ENCODE measurements at regions not wholly inside any gene's neighbourhood (a gene's known extent, or its start where the extent isn't known, plus 50 kb on each side); places are given as distances from the start of the nearest gene placed in this dataset.
"Not testable (repeated sequence)": the region's sequence is repeated elsewhere in the genome, so short reads cannot be mapped to it uniquely, and the experiment has no call there.

DNA sequence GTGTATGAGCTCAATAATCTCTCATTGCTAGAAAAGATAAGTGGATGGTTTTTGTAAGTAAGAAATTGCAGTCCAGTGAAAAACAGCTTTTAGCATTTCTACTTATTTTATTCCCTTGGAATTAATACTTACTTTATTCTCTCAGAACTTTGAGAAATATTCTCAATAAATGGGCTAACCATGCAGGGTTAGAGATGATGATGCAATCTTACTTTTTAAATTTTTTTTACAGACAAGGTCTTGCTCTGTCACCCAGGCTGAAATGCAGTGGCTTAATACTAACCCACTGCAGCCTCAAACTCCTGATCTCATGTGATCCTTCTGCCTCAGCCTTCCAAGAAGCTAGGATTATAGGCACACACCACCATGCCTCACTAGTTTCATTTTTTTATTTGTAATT lies 440.8 kb upstream of the ZP4 start:
- no peak for ATAC-seq
- TF ChIP-seq CTCF (IDR thresholded peaks at IDR 0.05), result no peak
- intact Hi-C loops (cut with DNase I), result no loop called here

DNA sequence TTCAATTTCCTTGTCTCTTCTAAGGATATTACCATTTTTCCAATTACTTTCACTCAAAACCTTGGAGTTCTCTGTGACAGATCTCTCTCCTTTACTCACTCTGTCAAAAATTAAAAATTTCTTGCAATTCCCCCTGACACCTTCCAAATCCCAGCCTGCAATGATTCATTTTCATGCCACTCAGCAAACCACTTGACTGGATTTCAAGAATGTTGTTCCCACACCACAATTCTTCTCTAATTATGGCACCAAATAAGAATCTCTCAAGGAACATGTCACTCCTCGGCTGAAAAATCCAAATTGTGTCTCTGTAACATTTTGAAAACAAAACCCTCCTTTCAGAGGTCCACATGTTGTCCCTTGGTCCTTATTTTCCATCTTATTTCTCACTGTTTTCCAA lies 438.9 kb upstream of the ZP4 start:
- H3K4me3 ChIP-seq, result no peak overlapping the region
- no peak overlapping the region for H3K27ac ChIP-seq
- intact Hi-C loops (cut with DNase I), result no loop called here
- H3K27me3 ChIP-seq, result no peaks in the 10 kb centered on the region
- no peak for TF ChIP-seq CTCF (IDR thresholded peaks at IDR 0.05)
- no peak for ATAC-seq
- H3K36me3 ChIP-seq, result no peaks in the 10 kb centered on the region
- no peaks in the 10 kb centered on the region for H3K9me3 ChIP-seq
- peaks cover 0 to 4% of the 10 kb centered on the region in 2 donors for H3K4me1 ChIP-seq
- no peak for DNase-seq

More for the DNA sequence above, 440.8 kb upstream of the ZP4 start:
- H3K27me3 ChIP-seq, result no peaks in the 10 kb centered on the region
- DNase-seq, result no peak
- no peak overlapping the region for H3K4me3 ChIP-seq
- H3K36me3 ChIP-seq, result no peaks in the 10 kb centered on the region
- H3K27ac ChIP-seq, result no peak overlapping the region
- H3K9me3 ChIP-seq, result no peaks in the 10 kb centered on the region
- H3K4me1 ChIP-seq, result peaks cover 0 to 4% of the 10 kb centered on the region in 2 donors

DNA sequence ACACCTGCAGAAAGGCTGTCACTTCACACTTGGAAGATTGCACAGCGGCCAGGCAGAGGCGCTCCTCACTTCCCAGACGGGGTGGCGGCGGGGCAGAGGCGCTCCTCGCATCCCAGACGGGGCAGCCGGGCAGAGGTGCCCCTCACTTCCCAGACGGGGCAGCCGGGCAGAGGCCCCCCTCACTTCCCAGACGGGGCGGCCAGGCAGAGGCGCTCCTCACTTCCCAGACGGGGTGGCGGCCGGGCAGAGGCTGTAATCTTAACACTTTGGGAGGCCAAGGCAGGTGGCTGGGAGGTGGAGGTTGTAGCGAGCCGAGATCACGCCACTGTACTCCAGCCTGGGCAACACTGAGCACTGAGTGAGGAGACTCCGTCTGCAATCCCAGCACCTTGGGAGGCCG lies 436.3 kb upstream of the ZP4 start:
- ATAC-seq; H3K9me3 ChIP-seq; intact Hi-C loops (cut with DNase I); H3K4me3 ChIP-seq; H3K4me1 ChIP-seq; H3K36me3 ChIP-seq; H3K27me3 ChIP-seq; H3K27ac ChIP-seq: not testable (repeated sequence)
- peak in 1 of 4 donors; percentile 59 for DNase-seq

GRCh38 chr1:238326479-238326878 lies 435.8 kb upstream of the ZP4 start:
- ATAC-seq; DNase-seq; H3K36me3 ChIP-seq; H3K27ac ChIP-seq; H3K9me3 ChIP-seq; H3K4me1 ChIP-seq; H3K4me3 ChIP-seq; H3K27me3 ChIP-seq; intact Hi-C loops (cut with DNase I): not testable (repeated sequence)

- no peaks in the 10 kb centered on the region for H3K9me3 ChIP-seq
- intact Hi-C loops (cut with DNase I), result no loop called here
- no peaks in the 10 kb centered on the region for H3K27me3 ChIP-seq
- no peaks in the 10 kb centered on the region for H3K4me1 ChIP-seq
- no peak for TF ChIP-seq CTCF (IDR thresholded peaks at IDR 0.05)
- no peak overlapping the region for H3K4me3 ChIP-seq
- H3K27ac ChIP-seq, result no peak overlapping the region
- ATAC-seq, result no peak
- H3K36me3 ChIP-seq, result no peaks in the 10 kb centered on the region
- no peak for DNase-seq
These were observed 433.6 kb upstream of the ZP4 start for GRCh38 chr1:238324211-238324864.

GRCh38 chr1:238323490-238323889 lies 432.8 kb upstream of the ZP4 start:
- ATAC-seq (no peak), DNase-seq (no peak)
- Histone ChIP-seq H3K27me3 (no peaks in the 10 kb centered on the region), H3K36me3 (no peaks in the 10 kb centered on the region), H3K4me3 (no peak overlapping the region), H3K4me1 (no peaks in the 10 kb centered on the region), H3K27ac (no peak overlapping the region), H3K9me3 (no peaks in the 10 kb centered on the region)
- no peak for TF ChIP-seq CTCF (IDR thresholded peaks at IDR 0.05)
- intact Hi-C loops (cut with DNase I), result no loop called here
